Left ventricle myocardium inferior (tissue), 1 donor: ENCODE measurements at regions not wholly inside any gene's neighbourhood (a gene's known extent, or its start where the extent isn't known, plus 50 kb on each side); places are given as distances from the start of the nearest gene placed in this dataset.

ENCODE experiments used
- DNase-seq: peaks from one replicate; pipeline ENCODE4 v3.0.0-alpha.2; 2020
- H3K27ac ChIP-seq: fragments of 200-600 bp; replicated peaks from 2 replicates; pipeline ENCODE4 v1.8.0; 2021
- H3K27me3 ChIP-seq: fragments of 200-600 bp; 2 replicates; pipeline ENCODE4 v1.8.0; 2021; ENCODE audit warnings: low read depth
- H3K36me3 ChIP-seq: fragments of 200-600 bp; 2 replicates; pipeline ENCODE4 v1.8.0; 2021
- H3K4me1 ChIP-seq: fragments of 200-600 bp; 2 replicates; pipeline ENCODE4 v1.8.0; 2021
- H3K4me3 ChIP-seq: fragments of 200-600 bp; 2 replicates; pipeline ENCODE4 v1.8.0; 2021; ENCODE audit warnings: mild to moderate bottlenecking, moderate library complexity
- H3K9me3 ChIP-seq: fragments of 200-600 bp; replicated peaks from 2 replicates; pipeline ENCODE4 v1.8.0; 2021
- CTCF ChIP-seq: fragments of 200-600 bp; IDR thresholded peaks from 2 replicates; pipeline ENCODE4 v1.8.0; 2021; ENCODE audit warnings: antibody characterized with exemption, mild to moderate bottlenecking, borderline replicate concordance
- intact Hi-C: fragments of 100-400 bp; cut with micrococcal nuclease; formaldehyde crosslinking; loops from one replicate; pipeline ENCODE4 v1.11.0; 2022
- donor health status: DM: no; HTN: yes; CAD: no; lungs with severe emphysema.

GRCh38 chr1:29712801-29713200 is 476.5 kb downstream of the PTPRU start:
- intact Hi-C loops: no loop called here
- Histone ChIP-seq H3K4me1 (no peaks in the 10 kb centered on the region), H3K27me3 (peaks cover 60% of the 10 kb centered on the region), H3K36me3 (no peaks in the 10 kb centered on the region), H3K9me3 (peaks cover 11% of the 10 kb centered on the region), H3K27ac (no peak overlapping the region), H3K4me3 (no peak overlapping the region)
- no peak for DNase-seq
- no peak for TF ChIP-seq CTCF

- Histone ChIP-seq H3K9me3 (peaks cover 6% of the 10 kb centered on the region), H3K4me1 (no peaks in the 10 kb centered on the region), H3K4me3 (no peak overlapping the region), H3K27ac (no peak overlapping the region), H3K27me3 (peaks cover 58% of the 10 kb centered on the region), H3K36me3 (no peaks in the 10 kb centered on the region)
- TF ChIP-seq CTCF: no peak
- no peak for DNase-seq
- intact Hi-C loops: no loop called here
Observed at GRCh38 chr1:29712284-29712651, 475.9 kb downstream of the PTPRU start.

- TF ChIP-seq CTCF: no peak
- Histone ChIP-seq H3K27ac (no peak overlapping the region), H3K36me3 (no peaks in the 10 kb centered on the region), H3K4me3 (no peak overlapping the region), H3K4me1 (no peaks in the 10 kb centered on the region), H3K27me3 (peaks cover 56% of the 10 kb centered on the region), H3K9me3 (peaks cover under 1% of the 10 kb centered on the region)
- DNase-seq: no peak
- intact Hi-C loops: no loop called here
Observed at GRCh38 chr1:29711582-29712283, 475.4 kb downstream of the PTPRU start.

GRCh38 chr1:29709704-29710280 is 473.5 kb downstream of the PTPRU start:
- H3K27me3 ChIP-seq: peaks cover 68% of the 10 kb centered on the region
- H3K27ac ChIP-seq: no peak overlapping the region
- H3K4me1 ChIP-seq: no peaks in the 10 kb centered on the region
- no peaks in the 10 kb centered on the region for H3K36me3 ChIP-seq
- intact Hi-C loops: no loop called here
- H3K4me3 ChIP-seq: no peak overlapping the region
- no peak for TF ChIP-seq CTCF
- no peaks in the 10 kb centered on the region for H3K9me3 ChIP-seq
- DNase-seq: no peak

GRCh38 chr1:29708796-29709703 is 472.7 kb downstream of the PTPRU start:
- Histone ChIP-seq H3K9me3 (no peaks in the 10 kb centered on the region), H3K27me3 (peaks cover 75% of the 10 kb centered on the region), H3K27ac (no peak overlapping the region), H3K4me1 (no peaks in the 10 kb centered on the region), H3K36me3 (no peaks in the 10 kb centered on the region), H3K4me3 (no peak overlapping the region)
- intact Hi-C loops: no loop called here
- DNase-seq: no peak
- no peak for TF ChIP-seq CTCF
